IMR-90 (cell line): ENCODE measurements at regions not wholly inside any gene's neighbourhood (a gene's known extent, or its start where the extent isn't known, plus 50 kb on each side); places are given as distances from the start of the nearest gene placed in this dataset.

Source experiments
- ATAC-seq: fragments of 200-7000 bp; cut with Tn5 transposase; 2 replicates; pipeline ENCODE4 v1.9.1; 2020; ENCODE audit warnings: low read depth, mild to moderate bottlenecking, moderate library complexity
- BruUV-seq: library from RNA; stranded (reverse); fragments of 400-500 nt; replicated peaks from 2 replicates; lab custom pipeline; 2021; lab: Mats Ljungman, UMichigan
- CTCF ChIA-PET: fragments of 300-600 bp; formaldehyde crosslinking; extraction: SDS; loops from one replicate; lab custom pipeline; 2021; ENCODE audit warnings: antibody characterized with exemption; lab: Yijun Ruan, JAX
- POLR2A ChIA-PET: fragments of 300-600 bp; sonication (Branson Sonifier 250); formaldehyde crosslinking; loops from one replicate; lab custom pipeline; 2022; ENCODE audit warnings: antibody characterized with exemption; ENCODE audit not compliant: unreplicated experiment; lab: Charles Lee
- DNase-seq: peaks from one replicate; pipeline ENCODE4 v3.0.0; 2013
- H2AFZ ChIP-seq: replicated peaks from 2 replicates; pipeline ENCODE3; 2013; ENCODE audit warnings: low read length, mild to moderate bottlenecking; ENCODE audit not compliant: poor library complexity
- H2AK5ac ChIP-seq: 2 replicates; pipeline ENCODE4 v1.6.1; 2013; ENCODE audit warnings: low read depth, low read length, inconsistent platforms
- H2AK9ac ChIP-seq: replicated peaks from 2 replicates; pipeline ENCODE3; 2013; ENCODE audit warnings: mild to moderate bottlenecking, low read depth, low read length, moderate library complexity; ENCODE audit not compliant: poor library complexity
- H2BK120ac ChIP-seq: 2 replicates; pipeline ENCODE4 v1.6.1; 2013; ENCODE audit warnings: low read depth, low read length, inconsistent platforms
- H2BK15ac ChIP-seq: 3 replicates; pipeline ENCODE4 v1.6.1; 2013; ENCODE audit warnings: low read depth, low read length, inconsistent platforms
- H2BK20ac ChIP-seq: 2 replicates; pipeline ENCODE4 v1.6.1; 2013; ENCODE audit warnings: low read depth, mild to moderate bottlenecking, inconsistent platforms, low read length, moderate library complexity
- H2BK5ac ChIP-seq: 2 replicates; pipeline ENCODE4 v1.6.1; 2013; ENCODE audit warnings: mild to moderate bottlenecking, low read depth, low read length, inconsistent platforms; ENCODE audit not compliant: poor library complexity, severe bottlenecking
- H3K14ac ChIP-seq: replicated peaks from 2 replicates; pipeline ENCODE4 v1.6.1; 2013; ENCODE audit warnings: low read depth, low read length, inconsistent platforms
- H3K18ac ChIP-seq: 2 replicates; pipeline ENCODE4 v1.6.1; 2013; ENCODE audit warnings: low read depth, low read length, control low read depth
- H3K23ac ChIP-seq: 2 replicates; pipeline ENCODE4 v1.6.1; 2013; ENCODE audit warnings: low read depth, low read length, inconsistent platforms
- H3K27ac ChIP-seq: 2 replicates; pipeline ENCODE4 v1.5.1; 2013; ENCODE audit warnings: mild to moderate bottlenecking, control low read depth, low read length; ENCODE audit not compliant: insufficient read depth
- H3K27me3 ChIP-seq: 2 replicates; pipeline ENCODE4 v1.6.1; 2013; ENCODE audit warnings: low read length; ENCODE audit not compliant: control insufficient read depth, insufficient read depth
- H3K36me3 ChIP-seq: 2 replicates; pipeline ENCODE4 v1.6.1; 2013; ENCODE audit warnings: low read length, mixed read lengths; ENCODE audit not compliant: control insufficient read depth, insufficient read depth
- H3K4ac ChIP-seq: 2 replicates; pipeline ENCODE4 v1.6.1; 2013; ENCODE audit warnings: low read depth, low read length, inconsistent platforms
- H3K4me1 ChIP-seq: 2 replicates; pipeline ENCODE4 v1.6.1; 2013; ENCODE audit warnings: low read length, mixed read lengths; ENCODE audit not compliant: control insufficient read depth, insufficient read depth
- H3K4me2 ChIP-seq: 2 replicates; pipeline ENCODE4 v1.6.1; 2013; ENCODE audit warnings: low read depth, mild to moderate bottlenecking, control low read depth, low read length, moderate library complexity
- H3K4me3 ChIP-seq: 2 replicates; pipeline ENCODE4 v1.5.1; 2013; ENCODE audit warnings: low read depth, mild to moderate bottlenecking, control low read depth, low read length, moderate library complexity; ENCODE audit not compliant: insufficient read depth
- H3K56ac ChIP-seq: 2 replicates; pipeline ENCODE4 v1.6.1; 2013; ENCODE audit warnings: low read length, inconsistent platforms; ENCODE audit not compliant: insufficient read depth; ENCODE audit errors: extremely low read depth
- H3K79me1 ChIP-seq, 2 experiments: 2 replicates each; pipeline ENCODE4 v1.6.1; 2013; ENCODE audit warnings: low read length in 2 of 2, inconsistent platforms in 1 of 2, low read depth in 1 of 2
- H3K9ac ChIP-seq: 2 replicates; pipeline ENCODE4 v1.6.1; 2013; ENCODE audit warnings: low read depth, low read length, control low read depth
- H3K9me1 ChIP-seq: 2 replicates; pipeline ENCODE4 v1.6.1; 2013; ENCODE audit warnings: low read length, inconsistent platforms; ENCODE audit not compliant: insufficient read depth
- H3K9me3 ChIP-seq: 2 replicates; pipeline ENCODE4 v1.6.1; 2013; ENCODE audit warnings: low read length; ENCODE audit not compliant: control insufficient read depth, insufficient read depth
- H4K20me1 ChIP-seq: 2 replicates; pipeline ENCODE4 v1.6.1; 2013; ENCODE audit warnings: low read length, inconsistent platforms; ENCODE audit not compliant: insufficient read depth
- H4K5ac ChIP-seq: 2 replicates; pipeline ENCODE4 v1.6.1; 2013; ENCODE audit warnings: mild to moderate bottlenecking, low read depth, low read length, control low read depth
- H4K8ac ChIP-seq, 2 experiments: 2 replicates each; pipeline ENCODE4 v1.6.1; 2013; ENCODE audit warnings: low read depth in 2 of 2, low read length in 2 of 2, control low read depth in 1 of 2, inconsistent platforms in 1 of 2
- H4K91ac ChIP-seq: 2 replicates; pipeline ENCODE4 v1.6.1; 2013; ENCODE audit warnings: low read depth, low read length, inconsistent platforms; ENCODE audit not compliant: insufficient read depth
- WGBS, 2 experiments: methylation state at CpG; one replicate each; pipeline versions ENCODE4 v1.1.5 to v1.1.7; 2013; ENCODE audit warnings: missing lambda C conversion rate in 2 of 2; ENCODE audit not compliant: insufficient read length in 1 of 2; ENCODE audit errors: extremely low coverage in 2 of 2; 5-methylcytosine and 5-hydroxymethylcytosine counted together
- dilution Hi-C: fragments of 300-500 bp; cut with HindIII; formaldehyde crosslinking; loops from one replicate; pipeline ENCODE4 v1.14.3; 2018; ENCODE audit warnings: low sequenced_read_pairs; ENCODE audit not compliant: unreplicated experiment
- in situ Hi-C: fragments of 300-500 bp; cut with MboI; formaldehyde crosslinking; loops from 3 replicates; pipeline ENCODE4 v1.14.3; 2019; ENCODE audit warnings: low sequenced_read_pairs, inconsistent platforms, mixed read lengths
- intact Hi-C: fragments of 100-400 bp; cut with micrococcal nuclease; formaldehyde crosslinking; loops from 2 replicates; pipeline ENCODE4 v1.10.0; 2022
- TF ChIP-seq, protein P1 (sequence below): conservative IDR thresholded peaks from 2 replicates; pipeline ENCODE4 v1.5.1; 2012; ENCODE audit warnings: mild to moderate bottlenecking, low read depth, low read length, improper control_type of control experiment

GRCh38 chr1:29900104-29900679, 663.9 kb downstream of the PTPRU start:
- H2AFZ ChIP-seq: no peak overlapping the region
- H3K4me3 ChIP-seq: no peak overlapping the region
- WGBS, 2 experiments: 86% methylated on average over 5 of the region's 20 CpGs; no CpG with 5 or more reads in 1 of the 2 experiments
- H4K8ac ChIP-seq: no peak overlapping the region
- POLR2A ChIA-PET: no interaction called here
- TF ChIP-seq, protein P1, sequence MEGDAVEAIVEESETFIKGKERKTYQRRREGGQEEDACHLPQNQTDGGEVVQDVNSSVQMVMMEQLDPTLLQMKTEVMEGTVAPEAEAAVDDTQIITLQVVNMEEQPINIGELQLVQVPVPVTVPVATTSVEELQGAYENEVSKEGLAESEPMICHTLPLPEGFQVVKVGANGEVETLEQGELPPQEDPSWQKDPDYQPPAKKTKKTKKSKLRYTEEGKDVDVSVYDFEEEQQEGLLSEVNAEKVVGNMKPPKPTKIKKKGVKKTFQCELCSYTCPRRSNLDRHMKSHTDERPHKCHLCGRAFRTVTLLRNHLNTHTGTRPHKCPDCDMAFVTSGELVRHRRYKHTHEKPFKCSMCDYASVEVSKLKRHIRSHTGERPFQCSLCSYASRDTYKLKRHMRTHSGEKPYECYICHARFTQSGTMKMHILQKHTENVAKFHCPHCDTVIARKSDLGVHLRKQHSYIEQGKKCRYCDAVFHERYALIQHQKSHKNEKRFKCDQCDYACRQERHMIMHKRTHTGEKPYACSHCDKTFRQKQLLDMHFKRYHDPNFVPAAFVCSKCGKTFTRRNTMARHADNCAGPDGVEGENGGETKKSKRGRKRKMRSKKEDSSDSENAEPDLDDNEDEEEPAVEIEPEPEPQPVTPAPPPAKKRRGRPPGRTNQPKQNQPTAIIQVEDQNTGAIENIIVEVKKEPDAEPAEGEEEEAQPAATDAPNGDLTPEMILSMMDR: no peak
- no peak overlapping the region for H2BK20ac ChIP-seq
- H3K4ac ChIP-seq: no peak overlapping the region
- no peaks in the 10 kb centered on the region; the same call in 1 of the 2 replicates for H3K27me3 ChIP-seq
- dilution Hi-C loops: no loop called here
- H3K18ac ChIP-seq: no peak overlapping the region
- H3K9ac ChIP-seq: no peak overlapping the region
- H2BK15ac ChIP-seq: no peak overlapping the region
- no peaks in the 10 kb centered on the region for H3K9me3 ChIP-seq
- no peak overlapping the region for H3K56ac ChIP-seq
- no TSS peak for BruUV-seq
- no peak overlapping the region for H3K27ac ChIP-seq
- H2BK5ac ChIP-seq: no peak overlapping the region
- no peak overlapping the region for H2AK9ac ChIP-seq
- DNase-seq: no peak
- no peak overlapping the region for H3K14ac ChIP-seq
- H3K4me1 ChIP-seq: no peaks in the 10 kb centered on the region
- H3K23ac ChIP-seq: no peak overlapping the region
- no peak for ATAC-seq
- H4K5ac ChIP-seq: no peak overlapping the region
- no peaks in the 10 kb centered on the region for H3K79me1 ChIP-seq
- intact Hi-C loops: no loop called here
- no peak overlapping the region for H2AK5ac ChIP-seq
- H3K36me3 ChIP-seq: no peaks in the 10 kb centered on the region
- no peaks in the 10 kb centered on the region for H3K9me1 ChIP-seq
- in situ Hi-C loops: no loop called here
- no peak overlapping the region for H3K4me2 ChIP-seq
- CTCF ChIA-PET: no interaction called here
- no peaks in the 10 kb centered on the region for H4K20me1 ChIP-seq
- no peak overlapping the region for H2BK120ac ChIP-seq
- no peak overlapping the region for H4K91ac ChIP-seq
